ENCODE measurements at regions not wholly inside any gene's neighbourhood (a gene's known extent, or its start where the extent isn't known, plus 50 kb on each side); places are given as distances from the start of the nearest gene placed in this dataset.
A peak's percentile ranks its signal among the peaks of the same experiment; 100 is the strongest.

DNA sequence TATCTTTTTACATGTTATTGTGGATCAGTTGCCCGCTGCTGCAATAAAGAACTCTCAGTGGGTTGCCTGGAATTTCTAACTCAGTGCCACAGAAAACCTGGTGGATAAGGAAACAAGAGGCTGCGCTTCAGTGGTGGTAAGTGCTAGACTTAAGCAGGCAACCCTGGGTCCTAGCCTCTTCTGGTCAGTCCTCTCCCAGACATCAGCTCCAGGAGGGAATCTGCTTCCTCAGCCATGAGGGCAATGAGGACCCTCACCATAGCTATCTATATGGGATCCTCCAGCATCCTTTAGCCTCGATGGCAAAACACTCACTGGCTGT, 490.7 kb upstream of the SULF2 start:
- no peak overlapping the region for H3K27ac ChIP-seq (ENCODE audit: low read depth, low read length, poor library complexity, severe bottlenecking)
- intact Hi-C loops (cut with micrococcal nuclease; ENCODE audit: unreplicated experiment), result no loop called here
- peaks cover 9% of the 10 kb centered on the region for H3K4me1 ChIP-seq (ENCODE audit: insufficient read depth, low read length, poor library complexity, severe bottlenecking)
- peaks cover 7% of the 10 kb centered on the region for H3K27me3 ChIP-seq (replicated peaks; ENCODE audit: insufficient read depth, low read depth, low read length, poor library complexity)
- peak; percentile 10 for DNase-seq (ENCODE audit: low spot score)
- H3K9me3 ChIP-seq (ENCODE audit: low read depth, low read length, poor library complexity, severe bottlenecking), result no peaks in the 10 kb centered on the region
- no TSS peak for BruUV-seq (replicated peaks)
- no peak overlapping the region for H3K4me3 ChIP-seq (ENCODE audit: low read depth, low read length, poor library complexity, severe bottlenecking)
- CTCF ChIA-PET, result no interaction called here
- no peak for TF ChIP-seq CTCF (conservative IDR thresholded peaks at IDR 0.05; ENCODE audit: low read depth, low read length)
- TF ChIP-seq EZH2 (IDR thresholded peaks at IDR 0.05; ENCODE audit: borderline replicate concordance, low read depth, low read length, poor library complexity, severe bottlenecking), result no peak
- H3K36me3 ChIP-seq (ENCODE audit: insufficient read depth, low read length, poor library complexity, severe bottlenecking), result no peaks in the 10 kb centered on the region
- POLR2A ChIA-PET (ENCODE audit: low non-redundant PET), result no interaction called here

DNA sequence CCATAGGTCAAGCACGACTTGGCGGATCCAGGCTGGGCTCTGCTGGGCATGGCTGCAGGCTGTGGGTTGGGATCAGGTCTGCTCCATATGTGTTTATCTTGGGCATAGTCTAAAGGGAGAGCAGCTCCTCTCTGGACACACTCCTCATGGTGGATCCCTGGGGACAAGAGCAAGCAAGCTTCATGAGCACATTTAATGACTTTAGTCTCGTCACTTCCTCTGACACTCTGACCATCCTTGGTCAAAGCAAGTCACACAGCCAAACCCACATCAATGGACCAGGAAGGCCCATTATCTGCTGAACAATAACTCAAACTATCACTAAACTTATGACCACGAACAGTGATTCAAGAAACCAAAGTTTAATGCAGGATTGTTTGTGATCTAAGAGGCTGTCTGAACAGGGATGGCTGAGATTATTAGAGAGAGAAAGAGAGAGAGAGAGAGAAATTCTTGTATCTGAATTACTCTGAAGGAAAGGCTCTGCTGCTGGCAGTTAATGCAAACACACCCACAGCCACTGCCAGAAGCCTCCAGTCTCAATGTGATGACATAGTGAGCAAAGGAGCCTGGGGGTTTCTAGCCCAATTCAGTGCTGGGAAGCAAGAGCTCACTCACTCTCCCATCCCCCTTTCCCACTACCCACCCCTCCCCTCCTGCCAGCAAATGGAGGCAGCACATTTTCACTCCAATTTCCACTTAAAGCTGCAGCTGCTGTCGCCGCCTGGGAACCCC, 490.2 kb upstream of the SULF2 start:
- BruUV-seq (replicated peaks), result no TSS peak
- H3K36me3 ChIP-seq (ENCODE audit: insufficient read depth, low read length, poor library complexity, severe bottlenecking), result no peaks in the 10 kb centered on the region
- no peak overlapping the region for H3K4me3 ChIP-seq (ENCODE audit: low read depth, low read length, poor library complexity, severe bottlenecking)
- peaks cover 9% of the 10 kb centered on the region for H3K4me1 ChIP-seq (ENCODE audit: insufficient read depth, low read length, poor library complexity, severe bottlenecking)
- no peak overlapping the region for H3K27ac ChIP-seq (ENCODE audit: low read depth, low read length, poor library complexity, severe bottlenecking)
- DNase-seq (ENCODE audit: low spot score), result no peak
- POLR2A ChIA-PET (ENCODE audit: low non-redundant PET), result no interaction called here
- CTCF ChIA-PET, result interaction anchor here (0.7 kb wide), 1 partner anchor 24 kb away, joined by 4 read pairs; no protein-coding TSS in a partner anchor
- no peaks in the 10 kb centered on the region for H3K9me3 ChIP-seq (ENCODE audit: low read depth, low read length, poor library complexity, severe bottlenecking)
- intact Hi-C loops (cut with micrococcal nuclease; ENCODE audit: unreplicated experiment), result no loop called here
- peaks cover 12% of the 10 kb centered on the region for H3K27me3 ChIP-seq (replicated peaks; ENCODE audit: insufficient read depth, low read depth, low read length, poor library complexity)
- TF ChIP-seq EZH2 (IDR thresholded peaks at IDR 0.05; ENCODE audit: borderline replicate concordance, low read depth, low read length, poor library complexity, severe bottlenecking) (no peak), CTCF (conservative IDR thresholded peaks at IDR 0.05; ENCODE audit: low read depth, low read length) (no peak)

DNA sequence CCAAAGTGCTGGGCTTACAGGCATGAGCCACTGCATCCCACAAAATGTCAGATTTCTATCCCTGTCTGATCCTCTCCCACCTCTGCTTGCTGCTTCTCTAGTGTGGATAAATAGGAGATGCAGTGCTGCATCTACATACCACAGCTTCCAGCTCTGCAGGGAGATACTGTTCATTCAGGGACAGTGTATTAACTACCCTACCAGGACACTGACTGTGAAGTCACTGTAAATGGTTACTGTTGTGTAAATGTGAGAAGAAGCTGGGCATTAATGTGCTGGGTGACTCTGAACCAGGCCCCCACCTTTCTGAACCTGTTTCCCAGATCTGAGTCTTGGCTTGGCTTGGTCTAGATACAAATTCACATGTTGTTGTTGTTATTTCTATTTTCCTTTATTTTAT, 488.6 kb upstream of the SULF2 start:
- BruUV-seq (replicated peaks), result no TSS peak
- Histone ChIP-seq H3K27ac (ENCODE audit: low read depth, low read length, poor library complexity, severe bottlenecking) (no peak overlapping the region), H3K27me3 (replicated peaks; ENCODE audit: insufficient read depth, low read depth, low read length, poor library complexity) (peaks cover 23% of the 10 kb centered on the region), H3K36me3 (ENCODE audit: insufficient read depth, low read length, poor library complexity, severe bottlenecking) (no peaks in the 10 kb centered on the region), H3K4me3 (ENCODE audit: low read depth, low read length, poor library complexity, severe bottlenecking) (no peak overlapping the region), H3K9me3 (ENCODE audit: low read depth, low read length, poor library complexity, severe bottlenecking) (no peaks in the 10 kb centered on the region), H3K4me1 (ENCODE audit: insufficient read depth, low read length, poor library complexity, severe bottlenecking) (peaks cover 1% of the 10 kb centered on the region)
- CTCF ChIA-PET, result no interaction called here
- POLR2A ChIA-PET (ENCODE audit: low non-redundant PET), result no interaction called here
- intact Hi-C loops (cut with micrococcal nuclease; ENCODE audit: unreplicated experiment), result loop anchor here (5.0 kb wide), 1 partner anchor 52 kb away; no protein-coding TSS in a partner anchor
- no peak for DNase-seq (ENCODE audit: low spot score)
- no peak for TF ChIP-seq CTCF (conservative IDR thresholded peaks at IDR 0.05; ENCODE audit: low read depth, low read length)
- no peak for TF ChIP-seq EZH2 (IDR thresholded peaks at IDR 0.05; ENCODE audit: borderline replicate concordance, low read depth, low read length, poor library complexity, severe bottlenecking)

Measured in A673 (cell line).